Endothelial cell of umbilical vein (primary cell): ENCODE measurements at regions not wholly inside any gene's neighbourhood (a gene's known extent, or its start where the extent isn't known, plus 50 kb on each side); places are given as distances from the start of the nearest gene placed in this dataset.

Source experiments
- BruUV-seq: library from RNA; stranded (reverse); fragments of 400-500 nt; replicated peaks from 2 replicates; lab custom pipeline; 2021; lab: Mats Ljungman, UMichigan
- CTCF ChIA-PET: fragments of 300-600, 350-600 bp; sonication (Branson Sonifier 250); formaldehyde crosslinking; loops from one replicate; lab custom pipeline; 2021; ENCODE audit warnings: antibody characterized with exemption, inconsistent platforms; lab: Charles Lee
- POLR2A ChIA-PET: fragments of 300-600, 350-600 bp; sonication (Branson Sonifier 250); formaldehyde crosslinking; loops from one replicate; lab custom pipeline; 2021; ENCODE audit warnings: antibody characterized with exemption, inconsistent platforms; lab: Charles Lee
- DNase-seq: peaks from one replicate; pipeline ENCODE4 v3.0.0-alpha.2; 2011; ENCODE audit warnings: low read depth, low spot score
- FAIRE-seq: peaks from 2 replicates; lab custom pipeline; 2011; peaks lifted over from hg19 to GRCh38; lab: Jason Lieb, UNC
- H2AFZ ChIP-seq: 2 replicates; pipeline ENCODE4 v1.6.0; 2012; ENCODE audit warnings: low read depth, low read length, control low read depth, inconsistent platforms
- H3K27ac ChIP-seq: 2 replicates; pipeline ENCODE4 v1.5.1; 2011; ENCODE audit warnings: low read depth, mild to moderate bottlenecking, control low read depth, low read length, moderate library complexity; ENCODE audit not compliant: insufficient read depth
- H3K27me3 ChIP-seq, 2 experiments: 2 replicates each; pipeline versions ENCODE4 v1.6.0 to v1.6.1; 2011; ENCODE audit warnings: low read length in 2 of 2, mixed read lengths in 1 of 2; ENCODE audit not compliant: control insufficient read depth in 2 of 2, insufficient read depth in 2 of 2
- H3K36me3 ChIP-seq, 2 experiments: 2 replicates in 1 of 2; 3 replicates in 1 of 2; pipeline ENCODE4 v1.5.1; 2011; ENCODE audit warnings: low read length in 2 of 2, mild to moderate bottlenecking in 1 of 2, moderate library complexity in 1 of 2; ENCODE audit not compliant: control insufficient read depth in 2 of 2, insufficient read depth in 2 of 2; ENCODE audit errors: extremely low read depth in 1 of 2
- H3K4me1 ChIP-seq: 3 replicates; pipeline ENCODE4 v1.5.1; 2011; ENCODE audit warnings: mild to moderate bottlenecking, low read length; ENCODE audit not compliant: control insufficient read depth, insufficient read depth; ENCODE audit errors: extremely low read depth
- H3K4me2 ChIP-seq: 2 replicates; pipeline ENCODE4 v1.6.1; 2011; ENCODE audit warnings: low read length, control low read depth, mixed read lengths; ENCODE audit not compliant: insufficient read depth
- H3K4me3 ChIP-seq, 3 experiments: fragments of 200-600 bp in 1 of 3; sonication (generic), shearing (Covaris generic) in 1 of 3; replicated peaks in 1 of 3; 2 replicates each; pipeline ENCODE4 v1.5.1; 2011 to 2016; ENCODE audit warnings: control low read depth in 3 of 3, low read length in 3 of 3, mild to moderate bottlenecking in 2 of 3, inconsistent platforms in 1 of 3, low read depth in 1 of 3, moderate library complexity in 1 of 3; ENCODE audit not compliant: insufficient read depth in 1 of 3
- H3K79me2 ChIP-seq: 2 replicates; pipeline ENCODE4 v1.6.0; 2012; ENCODE audit warnings: low read length, inconsistent platforms; ENCODE audit not compliant: control insufficient read depth, insufficient read depth
- H3K9ac ChIP-seq: replicated peaks from 2 replicates; pipeline ENCODE3; 2011; ENCODE audit warnings: low read length, control low read depth; ENCODE audit not compliant: insufficient read depth; ENCODE audit errors: extremely low read depth
- H3K9me1 ChIP-seq: replicated peaks from 3 replicates; pipeline ENCODE4 v1.6.0; 2011; ENCODE audit warnings: mild to moderate bottlenecking, low read length; ENCODE audit not compliant: control insufficient read depth, insufficient read depth; ENCODE audit errors: extremely low read depth
- H3K9me3 ChIP-seq: replicated peaks from 2 replicates; pipeline ENCODE4 v1.5.1; 2012; ENCODE audit warnings: low read length, inconsistent platforms; ENCODE audit not compliant: control insufficient read depth, insufficient read depth
- H4K20me1 ChIP-seq: replicated peaks from 2 replicates; pipeline ENCODE3; 2011; ENCODE audit warnings: mild to moderate bottlenecking, low read length; ENCODE audit not compliant: control insufficient read depth, insufficient read depth; ENCODE audit errors: extremely low read depth
- EZH2 ChIP-seq: IDR thresholded peaks from 2 replicates; pipeline ENCODE4 v1.6.1; 2012; ENCODE audit warnings: borderline replicate concordance, low read depth, mild to moderate bottlenecking, moderate library complexity, low read length, inconsistent platforms; ENCODE audit not compliant: severe bottlenecking
- FOS ChIP-seq: IDR thresholded peaks from 2 replicates; pipeline ENCODE4 v1.6.1; 2011; ENCODE audit warnings: mild to moderate bottlenecking, low read length, moderate library complexity, borderline replicate concordance; ENCODE audit not compliant: insufficient read depth
- GATA2 ChIP-seq: IDR thresholded peaks from 2 replicates; pipeline ENCODE4 v1.7.0; 2011; ENCODE audit warnings: low read depth, mild to moderate bottlenecking, moderate library complexity, mixed read lengths, low read length; ENCODE audit not compliant: insufficient read length, insufficient read depth
- JUN ChIP-seq: IDR thresholded peaks from 2 replicates; pipeline ENCODE4 v1.6.1; 2011; ENCODE audit warnings: borderline replicate concordance, low read depth; ENCODE audit not compliant: insufficient read length, insufficient read depth
- MYC ChIP-seq: IDR thresholded peaks from one replicate; pipeline ENCODE4 v1.6.1; 2011; ENCODE audit warnings: mild to moderate bottlenecking, low read depth, low read length
- POLR2A ChIP-seq: IDR thresholded peaks from 2 replicates; pipeline ENCODE4 v1.6.1; 2012; ENCODE audit warnings: low read depth, mild to moderate bottlenecking, control low read depth, low read length
- POLR2AphosphoS5 ChIP-seq: IDR thresholded peaks from 2 replicates; pipeline ENCODE4 v1.6.1; 2012; ENCODE audit warnings: low read depth, mild to moderate bottlenecking, control low read depth, low read length, moderate library complexity; ENCODE audit not compliant: insufficient read depth
- dilution Hi-C: fragments of 300-500 bp; cut with MboI; formaldehyde crosslinking; loops from one replicate; pipeline ENCODE4 v1.15.0; 2019; ENCODE audit warnings: low sequenced_read_pairs; ENCODE audit not compliant: extremely low pct_ligation_motif_present
- intact Hi-C: fragments of 100-400 bp; cut with micrococcal nuclease; formaldehyde crosslinking; loops from one replicate; pipeline ENCODE4 v1.10.0; 2022
- TF ChIP-seq, protein P1 (sequence below): IDR thresholded peaks from 2 replicates; pipeline ENCODE4 v1.6.1; 2011; ENCODE audit not compliant: insufficient read depth, insufficient read length
- TF ChIP-seq, protein P2 (sequence below), 2 donors: IDR thresholded peaks; 1 replicate in 1 of 2; 2 replicates in 1 of 2; pipeline ENCODE4 v1.5.1; 2011; ENCODE audit warnings: low read length in 2 of 2, mild to moderate bottlenecking in 2 of 2, moderate library complexity in 2 of 2, control low read depth in 1 of 2, inconsistent platforms in 1 of 2, low read depth in 1 of 2; ENCODE audit not compliant: insufficient read depth in 1 of 2; ENCODE audit errors: extremely low read depth in 1 of 2

DNA sequence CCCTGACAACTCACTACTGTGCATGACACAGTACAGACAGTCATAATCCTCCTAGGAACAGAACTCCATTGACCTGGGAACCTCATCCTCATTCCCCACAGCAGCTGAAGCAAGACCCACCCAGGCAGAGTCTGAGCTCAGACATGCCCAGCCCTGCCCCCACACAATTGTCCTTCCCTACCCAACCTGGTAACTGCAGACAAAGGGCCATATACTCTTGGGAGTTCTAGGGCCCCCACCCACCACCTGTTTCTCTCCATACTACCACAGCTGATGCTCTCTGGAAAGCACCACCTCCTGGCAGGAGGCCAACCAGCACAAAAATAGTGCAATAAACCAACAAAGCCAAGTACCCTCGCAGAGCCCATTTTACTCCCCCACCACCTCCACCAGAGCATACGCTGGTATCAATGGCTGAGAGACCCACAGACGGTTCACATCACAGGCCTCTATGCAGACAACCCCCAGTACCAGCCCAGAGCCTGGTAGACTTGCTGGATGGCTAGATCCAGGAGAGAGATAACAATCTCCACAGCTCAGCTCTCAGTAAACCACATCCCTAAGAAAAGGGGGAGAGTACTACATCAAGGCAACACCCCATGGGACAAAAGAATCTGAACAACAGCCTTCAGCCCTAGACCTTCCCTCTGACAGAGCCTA, 159.7 kb upstream of the CXADR start:
- intact Hi-C loops: no loop called here
- Histone ChIP-seq H3K4me2 (no peak overlapping the region), H3K9me1 (no peaks in the 10 kb centered on the region), H3K27me3 (no peaks in the 10 kb centered on the region), H3K9ac (no peak overlapping the region), H3K4me3 (no peak overlapping the region), H3K9me3 (no peaks in the 10 kb centered on the region), H3K27ac (no peak overlapping the region), H3K79me2 (no peaks in the 10 kb centered on the region), H4K20me1 (no peaks in the 10 kb centered on the region), H3K4me1 (no peaks in the 10 kb centered on the region), H3K36me3 (no peaks in the 10 kb centered on the region), H2AFZ (no peak overlapping the region)
- TF ChIP-seq POLR2AphosphoS5 (no peak), JUN (no peak), EZH2 (no peak), FOS (no peak), POLR2A (no peak), GATA2 (no peak), MYC (no peak)
- TF ChIP-seq, protein P1, sequence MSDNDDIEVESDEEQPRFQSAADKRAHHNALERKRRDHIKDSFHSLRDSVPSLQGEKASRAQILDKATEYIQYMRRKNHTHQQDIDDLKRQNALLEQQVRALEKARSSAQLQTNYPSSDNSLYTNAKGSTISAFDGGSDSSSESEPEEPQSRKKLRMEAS: no peak
- TF ChIP-seq, protein P2, sequence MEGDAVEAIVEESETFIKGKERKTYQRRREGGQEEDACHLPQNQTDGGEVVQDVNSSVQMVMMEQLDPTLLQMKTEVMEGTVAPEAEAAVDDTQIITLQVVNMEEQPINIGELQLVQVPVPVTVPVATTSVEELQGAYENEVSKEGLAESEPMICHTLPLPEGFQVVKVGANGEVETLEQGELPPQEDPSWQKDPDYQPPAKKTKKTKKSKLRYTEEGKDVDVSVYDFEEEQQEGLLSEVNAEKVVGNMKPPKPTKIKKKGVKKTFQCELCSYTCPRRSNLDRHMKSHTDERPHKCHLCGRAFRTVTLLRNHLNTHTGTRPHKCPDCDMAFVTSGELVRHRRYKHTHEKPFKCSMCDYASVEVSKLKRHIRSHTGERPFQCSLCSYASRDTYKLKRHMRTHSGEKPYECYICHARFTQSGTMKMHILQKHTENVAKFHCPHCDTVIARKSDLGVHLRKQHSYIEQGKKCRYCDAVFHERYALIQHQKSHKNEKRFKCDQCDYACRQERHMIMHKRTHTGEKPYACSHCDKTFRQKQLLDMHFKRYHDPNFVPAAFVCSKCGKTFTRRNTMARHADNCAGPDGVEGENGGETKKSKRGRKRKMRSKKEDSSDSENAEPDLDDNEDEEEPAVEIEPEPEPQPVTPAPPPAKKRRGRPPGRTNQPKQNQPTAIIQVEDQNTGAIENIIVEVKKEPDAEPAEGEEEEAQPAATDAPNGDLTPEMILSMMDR (IDR thresholded peaks at IDR 0.05; ENCODE audit: extremely low read depth in 1 of 2, insufficient read depth in 1 of 2, low read depth in 1 of 2, low read length in 2 of 2): no peak
- DNase-seq (no peak), FAIRE-seq (no peak)
- BruUV-seq: no TSS peak
- POLR2A ChIA-PET: no interaction called here
- CTCF ChIA-PET: no interaction called here
- dilution Hi-C loops: no loop called here
